CD14-positive monocyte (primary cell): ENCODE measurements at regions not wholly inside any gene's neighbourhood (a gene's known extent, or its start where the extent isn't known, plus 50 kb on each side); places are given as distances from the start of the nearest gene placed in this dataset.

Source experiments
- DNase-seq, 3 donors: peaks; one replicate each; pipeline ENCODE4 v3.0.0-alpha.2; 2011 to 2022
- H2AFZ ChIP-seq: 2 replicates; pipeline ENCODE4 v1.6.0; 2012; ENCODE audit warnings: mild to moderate bottlenecking, low read depth, low read length, inconsistent platforms; ENCODE audit not compliant: insufficient read depth, poor library complexity, severe bottlenecking
- H3K27ac ChIP-seq, 2 donors: 1 replicate in 1 of 2; 2 replicates in 1 of 2; pipeline ENCODE4 v1.5.1; 2012 to 2013; ENCODE audit warnings: low read length in 2 of 2, control low read depth in 1 of 2, inconsistent platforms in 1 of 2, low read depth in 1 of 2, mild to moderate bottlenecking in 1 of 2
- H3K27me3 ChIP-seq, 2 donors: one replicate each; pipeline versions ENCODE4 v1.6.0 to v1.6.1; 2011 to 2013; ENCODE audit warnings: low read length in 2 of 2; ENCODE audit not compliant: control insufficient read depth in 2 of 2, insufficient read depth in 2 of 2
- H3K36me3 ChIP-seq, 2 donors: replicated peaks in 1 of 2; 1 replicate in 1 of 2; 2 replicates in 1 of 2; pipeline versions ENCODE4 v1.5.1 to v1.6.1; 2012 to 2013; ENCODE audit warnings: low read length in 2 of 2, control low read depth in 1 of 2, inconsistent platforms in 1 of 2, mild to moderate bottlenecking in 1 of 2; ENCODE audit not compliant: insufficient read depth in 2 of 2, control insufficient read depth in 1 of 2
- H3K4me1 ChIP-seq, 2 donors: 1 replicate in 1 of 2; 2 replicates in 1 of 2; pipeline versions ENCODE4 v1.5.1 to v1.6.1; 2012 to 2013; ENCODE audit warnings: low read length in 2 of 2, control low read depth in 1 of 2, inconsistent platforms in 1 of 2, mild to moderate bottlenecking in 1 of 2, moderate library complexity in 1 of 2; ENCODE audit not compliant: insufficient read depth in 2 of 2, control insufficient read depth in 1 of 2
- H3K4me2 ChIP-seq: replicated peaks from 2 replicates; pipeline ENCODE3; 2012; ENCODE audit warnings: low read length, moderate library complexity, mild to moderate bottlenecking; ENCODE audit not compliant: poor library complexity, severe bottlenecking; ENCODE audit errors: extremely low read depth
- H3K4me3 ChIP-seq, 3 experiments: fragments of 200-600 bp in 1 of 3; sonication (generic) in 1 of 3; replicated peaks in 1 of 3; 1 replicate in 2 of 3; 2 replicates in 1 of 3; pipeline ENCODE4 v1.5.1; 2011 to 2013; ENCODE audit warnings: low read length in 3 of 3, mild to moderate bottlenecking in 3 of 3, control low read depth in 2 of 3, low read depth in 2 of 3, inconsistent platforms in 1 of 3, moderate library complexity in 1 of 3
- H3K79me2 ChIP-seq: 2 replicates; pipeline ENCODE4 v1.6.0; 2012; ENCODE audit warnings: mild to moderate bottlenecking, control low read depth, inconsistent platforms, low read length, moderate library complexity; ENCODE audit not compliant: insufficient read depth
- H3K9ac ChIP-seq: 2 replicates; pipeline ENCODE4 v1.6.0; 2017; ENCODE audit warnings: low read length, mild to moderate bottlenecking; ENCODE audit not compliant: insufficient read depth, poor library complexity, severe bottlenecking
- H3K9me3 ChIP-seq, 2 donors: replicated peaks in 1 of 2; 1 replicate in 1 of 2; 2 replicates in 1 of 2; pipeline versions ENCODE4 v1.5.1 to v1.6.1; 2012 to 2013; ENCODE audit warnings: low read length in 2 of 2, control low read depth in 1 of 2; ENCODE audit not compliant: control insufficient read depth in 1 of 2, insufficient read depth in 1 of 2
- H4K20me1 ChIP-seq: 2 replicates; pipeline ENCODE4 v1.6.0; 2012; ENCODE audit warnings: mild to moderate bottlenecking, low read length, control low read depth, moderate library complexity; ENCODE audit not compliant: insufficient read depth
- H3K27ac Mint-ChIP-seq, 7 donors: one replicate each; pipeline ENCODE4 v1.8.0; 2020; ENCODE audit warnings: mild to moderate bottlenecking in 7 of 7, mixed read lengths in 7 of 7, moderate library complexity in 6 of 7, inconsistent platforms in 2 of 7
- H3K27me3 Mint-ChIP-seq, 3 donors: one replicate each; pipeline ENCODE4 v1.8.0; 2021 to 2022; ENCODE audit warnings: low read depth in 3 of 3, mild to moderate bottlenecking in 3 of 3, mixed read lengths in 3 of 3, moderate library complexity in 3 of 3, inconsistent platforms in 1 of 3
- H3K36me3 Mint-ChIP-seq, 2 donors: one replicate each; pipeline ENCODE4 v1.8.0; 2020; ENCODE audit warnings: mixed read lengths in 2 of 2, inconsistent platforms in 1 of 2, mild to moderate bottlenecking in 1 of 2
- H3K4me1 Mint-ChIP-seq: one replicate; pipeline ENCODE4 v1.8.0; 2020; ENCODE audit warnings: mild to moderate bottlenecking, mixed read lengths
- H3K4me3 Mint-ChIP-seq, 2 donors: one replicate each; pipeline ENCODE4 v1.8.0; 2020; ENCODE audit warnings: mild to moderate bottlenecking in 2 of 2, mixed read lengths in 2 of 2, moderate library complexity in 1 of 2
- H3K9me3 Mint-ChIP-seq, 7 donors: one replicate each; pipeline ENCODE4 v1.8.0; 2020 to 2022; ENCODE audit warnings: mixed read lengths in 7 of 7, mild to moderate bottlenecking in 6 of 7, moderate library complexity in 6 of 7, inconsistent platforms in 2 of 7
- WGBS: methylation state at CpG from one replicate; pipeline ENCODE4 v1.1.5; 2013; ENCODE audit warnings: missing lambda C conversion rate; ENCODE audit not compliant: insufficient coverage; 5-methylcytosine and 5-hydroxymethylcytosine counted together
- intact Hi-C, 2 donors: fragments of 100-400 bp; cut with micrococcal nuclease; formaldehyde crosslinking; loops; one replicate each; pipeline versions ENCODE4 v1.15.0 to v1.15.1; 2023
- TF ChIP-seq, protein P1 (sequence below): fragments of 200-600 bp; IDR thresholded peaks from one replicate; pipeline ENCODE4 v1.8.0; 2022; ENCODE audit warnings: antibody characterized with exemption, mild to moderate bottlenecking

DNA sequence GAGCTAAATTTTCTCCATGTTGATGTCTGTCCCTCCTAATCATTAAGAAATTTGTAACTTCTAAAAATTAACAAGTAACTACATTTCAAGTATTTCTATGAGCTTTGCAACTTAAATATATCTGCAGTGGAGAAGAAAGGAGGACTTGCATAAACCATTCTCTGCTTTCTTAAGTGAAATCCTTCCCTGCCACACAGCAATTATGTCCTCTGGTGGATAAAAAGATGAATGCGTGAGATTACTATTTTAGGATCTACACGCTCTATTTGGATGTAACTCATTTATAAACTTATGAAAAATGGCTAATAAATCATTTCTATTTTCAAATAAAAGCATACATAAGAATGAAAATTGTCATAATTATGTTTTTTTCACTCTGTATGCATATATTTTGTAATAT lies 338.0 kb upstream of the PTCHD4 start:
- H3K4me1 ChIP-seq, result no peaks in the 10 kb centered on the region
- no peak overlapping the region for H3K9ac ChIP-seq
- H3K4me3 ChIP-seq, result no peak overlapping the region
- Mint-ChIP-seq H3K9me3 (peaks cover 3 to 6% (median 4%) of the 10 kb centered on the region in 7 donors), H3K4me3 (no peak overlapping the region), H3K27ac (no peak overlapping the region), H3K36me3 (no peaks in the 10 kb centered on the region), H3K4me1 (no peaks in the 10 kb centered on the region), H3K27me3 (no peaks in the 10 kb centered on the region)
- no peaks in the 10 kb centered on the region for H3K36me3 ChIP-seq
- TF ChIP-seq, protein P1, sequence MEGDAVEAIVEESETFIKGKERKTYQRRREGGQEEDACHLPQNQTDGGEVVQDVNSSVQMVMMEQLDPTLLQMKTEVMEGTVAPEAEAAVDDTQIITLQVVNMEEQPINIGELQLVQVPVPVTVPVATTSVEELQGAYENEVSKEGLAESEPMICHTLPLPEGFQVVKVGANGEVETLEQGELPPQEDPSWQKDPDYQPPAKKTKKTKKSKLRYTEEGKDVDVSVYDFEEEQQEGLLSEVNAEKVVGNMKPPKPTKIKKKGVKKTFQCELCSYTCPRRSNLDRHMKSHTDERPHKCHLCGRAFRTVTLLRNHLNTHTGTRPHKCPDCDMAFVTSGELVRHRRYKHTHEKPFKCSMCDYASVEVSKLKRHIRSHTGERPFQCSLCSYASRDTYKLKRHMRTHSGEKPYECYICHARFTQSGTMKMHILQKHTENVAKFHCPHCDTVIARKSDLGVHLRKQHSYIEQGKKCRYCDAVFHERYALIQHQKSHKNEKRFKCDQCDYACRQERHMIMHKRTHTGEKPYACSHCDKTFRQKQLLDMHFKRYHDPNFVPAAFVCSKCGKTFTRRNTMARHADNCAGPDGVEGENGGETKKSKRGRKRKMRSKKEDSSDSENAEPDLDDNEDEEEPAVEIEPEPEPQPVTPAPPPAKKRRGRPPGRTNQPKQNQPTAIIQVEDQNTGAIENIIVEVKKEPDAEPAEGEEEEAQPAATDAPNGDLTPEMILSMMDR, result no peak
- intact Hi-C loops, result loop anchor here in 1 of 2 donors (10.0 kb wide), 1 partner anchor 574 kb away; no protein-coding TSS in a partner anchor
- H2AFZ ChIP-seq, result no peak overlapping the region
- no peaks in the 10 kb centered on the region for H3K79me2 ChIP-seq
- DNase-seq, result no peak
- peaks cover 6 to 11% of the 10 kb centered on the region in 2 donors for H3K9me3 ChIP-seq
- no peaks in the 10 kb centered on the region for H3K27me3 ChIP-seq
- WGBS, result no CpG with 5 or more reads among the region's 2 CpGs
- H3K4me2 ChIP-seq, result no peak overlapping the region
- no peaks in the 10 kb centered on the region for H4K20me1 ChIP-seq
- H3K27ac ChIP-seq, result no peak overlapping the region

DNA sequence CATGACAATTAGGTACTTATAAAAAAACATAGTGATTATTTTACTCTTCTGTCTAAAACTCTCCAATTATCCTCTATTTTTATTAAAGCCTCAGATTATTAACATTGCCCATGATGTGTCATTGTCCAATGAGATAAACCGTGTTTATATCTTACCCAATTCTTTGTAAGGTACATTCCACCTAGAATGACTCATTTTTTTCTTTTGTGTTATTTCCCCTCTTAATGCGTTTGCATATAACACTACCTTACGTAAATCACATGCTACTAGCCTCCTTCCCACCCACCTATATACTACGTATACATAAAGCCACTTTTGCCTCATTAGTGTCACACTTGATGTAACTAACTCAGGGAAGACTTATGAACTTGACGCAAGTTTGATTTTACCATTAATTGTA lies 336.3 kb upstream of the PTCHD4 start:
- H3K79me2 ChIP-seq, result no peaks in the 10 kb centered on the region
- no peaks in the 10 kb centered on the region for H3K27me3 ChIP-seq
- 91% methylated on average over 4 of the region's 5 CpGs for WGBS
- H3K4me1 Mint-ChIP-seq, result no peaks in the 10 kb centered on the region
- no peaks in the 10 kb centered on the region for H3K4me1 ChIP-seq
- no peak overlapping the region for H3K4me3 ChIP-seq
- no peaks in the 10 kb centered on the region for H3K27me3 Mint-ChIP-seq
- peaks cover 3 to 5% (median 4%) of the 10 kb centered on the region in 7 donors for H3K9me3 Mint-ChIP-seq
- no peak overlapping the region for H3K27ac Mint-ChIP-seq
- no peak overlapping the region for H3K4me2 ChIP-seq
- TF ChIP-seq, protein P1, result no peak
- H3K9ac ChIP-seq, result no peak overlapping the region
- peaks cover 6 to 11% of the 10 kb centered on the region in 2 donors for H3K9me3 ChIP-seq
- H2AFZ ChIP-seq, result no peak overlapping the region
- DNase-seq, result no peak
- H3K4me3 Mint-ChIP-seq, result no peak overlapping the region
- H3K27ac ChIP-seq, result no peak overlapping the region
- no peaks in the 10 kb centered on the region for H3K36me3 Mint-ChIP-seq
- H3K36me3 ChIP-seq, result no peaks in the 10 kb centered on the region
- no peaks in the 10 kb centered on the region for H4K20me1 ChIP-seq
- intact Hi-C loops, result loop anchor here in 1 of 2 donors (10.0 kb wide), 1 partner anchor 572 kb away; no protein-coding TSS in a partner anchor
